Activated CD4-positive, alpha-beta T cell treated with anti-CD3 and anti-CD28 coated beads, Interleukin-2, amount 10 ng/mL, durations not matched to agents 24 days and 14 days (primary cell): ENCODE measurements at regions not wholly inside any gene's neighbourhood (a gene's known extent, or its start where the extent isn't known, plus 50 kb on each side); places are given as distances from the start of the nearest gene placed in this dataset.
"Not testable (repeated sequence)": the region's sequence is repeated elsewhere in the genome, so short reads cannot be mapped to it uniquely, and the experiment has no call there.

Experiments used
- DNase-seq: peaks from one replicate; pipeline ENCODE4 v3.0.0; 2022
- H3K27ac Mint-ChIP-seq: one replicate; pipeline ENCODE4 v1.8.0; 2022; ENCODE audit warnings: mild to moderate bottlenecking, mixed read lengths
- H3K27me3 Mint-ChIP-seq: one replicate; pipeline ENCODE4 v1.8.0; 2022; ENCODE audit warnings: mixed read lengths
- H3K36me3 Mint-ChIP-seq: one replicate; pipeline ENCODE4 v1.8.0; 2022; ENCODE audit warnings: low read depth, mild to moderate bottlenecking, mixed read lengths
- H3K4me1 Mint-ChIP-seq: one replicate; pipeline ENCODE4 v1.8.0; 2021; ENCODE audit warnings: mixed read lengths
- H3K4me3 Mint-ChIP-seq: one replicate; pipeline ENCODE4 v1.8.0; 2022; ENCODE audit warnings: mild to moderate bottlenecking, moderate library complexity, mixed read lengths
- H3K9me3 Mint-ChIP-seq: one replicate; pipeline ENCODE4 v1.8.0; 2021; ENCODE audit warnings: mixed read lengths
- intact Hi-C: fragments of 100-400 bp; cut with micrococcal nuclease; formaldehyde crosslinking; loops from one replicate; pipeline ENCODE4 v1.15.1; 2023

GRCh38 chr7:81887098-81888090 lies 117.5 kb upstream of the HGF start:
- no peaks in the 10 kb centered on the region for H3K36me3 Mint-ChIP-seq
- H3K27me3 Mint-ChIP-seq, result no peaks in the 10 kb centered on the region
- DNase-seq, result no peak
- intact Hi-C loops, result no loop called here
- H3K4me3 Mint-ChIP-seq, result no peak overlapping the region
- no peaks in the 10 kb centered on the region for H3K9me3 Mint-ChIP-seq
- no peak overlapping the region for H3K27ac Mint-ChIP-seq
- peaks cover 5% of the 10 kb centered on the region for H3K4me1 Mint-ChIP-seq

DNA sequence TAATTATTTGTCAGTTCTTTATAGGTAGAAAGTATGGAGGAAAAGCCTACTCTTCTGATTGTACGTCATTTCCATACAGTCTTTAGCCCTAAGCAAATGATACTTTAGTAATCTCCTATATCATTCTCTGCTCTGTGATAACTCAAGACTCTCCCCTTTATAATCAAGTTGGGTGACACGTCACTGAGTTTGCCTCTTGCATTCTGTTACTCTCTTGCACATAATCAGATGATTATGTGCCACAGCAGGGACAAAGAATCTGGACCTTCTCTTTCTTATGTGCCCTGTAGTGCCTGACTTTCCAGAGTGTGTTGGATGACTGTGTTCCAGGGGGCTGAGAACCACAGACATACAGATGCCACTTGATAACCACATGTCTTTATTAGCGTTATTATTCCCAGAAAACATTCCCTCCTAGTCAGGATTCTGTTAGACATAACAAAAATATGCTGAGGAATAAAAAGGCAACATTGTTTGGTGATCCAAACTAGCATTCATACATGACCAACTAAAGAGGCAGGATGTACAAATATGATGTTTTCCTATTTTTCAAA lies 116.4 kb upstream of the HGF start:
- Mint-ChIP-seq H3K36me3 (no peaks in the 10 kb centered on the region), H3K27me3 (no peaks in the 10 kb centered on the region), H3K4me1 (peaks cover 5% of the 10 kb centered on the region), H3K4me3 (no peak overlapping the region), H3K27ac (no peak overlapping the region), H3K9me3 (no peaks in the 10 kb centered on the region)
- intact Hi-C loops, result no loop called here
- no peak for DNase-seq

DNA sequence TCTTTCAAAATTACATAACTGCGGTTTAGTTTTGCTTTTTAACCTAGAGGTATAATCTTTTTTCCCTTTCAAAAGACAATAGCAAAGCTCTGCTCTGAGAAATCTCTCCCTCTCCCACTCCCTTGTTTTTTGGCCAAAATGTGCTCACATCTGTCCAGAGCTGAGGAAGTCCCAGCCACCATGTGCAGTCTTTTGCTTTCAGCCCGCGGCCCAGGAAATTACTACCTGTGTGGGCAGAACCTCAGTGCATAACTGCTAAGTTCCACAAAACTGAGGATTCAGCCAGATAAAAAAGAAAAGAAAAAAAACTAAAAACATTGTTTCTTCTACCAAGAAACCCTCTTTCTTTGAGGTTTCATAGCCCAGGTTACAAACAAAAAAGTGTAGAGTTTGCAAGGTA lies 115.0 kb upstream of the HGF start:
- H3K9me3 Mint-ChIP-seq, result no peaks in the 10 kb centered on the region
- H3K27ac Mint-ChIP-seq, result no peak overlapping the region
- peaks cover 5% of the 10 kb centered on the region for H3K4me1 Mint-ChIP-seq
- no peaks in the 10 kb centered on the region for H3K36me3 Mint-ChIP-seq
- H3K27me3 Mint-ChIP-seq, result no peaks in the 10 kb centered on the region
- intact Hi-C loops, result no loop called here
- H3K4me3 Mint-ChIP-seq, result no peak overlapping the region
- no peak for DNase-seq

DNA sequence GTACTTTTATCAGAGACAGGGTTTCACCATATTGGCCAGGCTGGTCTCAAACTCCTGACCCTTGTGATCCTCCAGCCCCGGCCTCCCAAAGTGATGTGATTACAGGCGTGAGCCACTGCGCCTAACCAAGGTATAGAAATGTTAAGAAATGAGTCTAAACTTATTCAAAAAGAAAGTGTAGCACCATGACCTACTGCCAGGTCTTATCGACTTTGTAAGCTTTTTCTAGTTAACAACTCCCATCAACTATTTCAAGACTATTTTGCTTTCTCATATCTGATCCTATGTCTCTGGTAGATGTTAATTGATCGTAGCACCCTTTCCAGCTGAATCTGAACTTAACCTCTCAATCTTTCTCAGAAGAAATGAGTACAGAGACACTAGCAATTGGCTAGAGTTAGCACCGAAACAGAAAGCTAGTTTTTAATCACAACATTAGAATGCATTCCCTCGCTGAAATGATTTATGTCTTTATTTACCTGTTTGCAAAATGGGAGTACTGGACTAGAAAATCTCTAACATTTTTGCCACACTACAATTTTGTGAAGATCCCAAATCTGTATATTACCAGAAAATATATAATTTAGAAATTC lies 114.0 kb upstream of the HGF start:
- H3K4me1 Mint-ChIP-seq, result peaks cover 5% of the 10 kb centered on the region
- no peak overlapping the region for H3K27ac Mint-ChIP-seq
- no peaks in the 10 kb centered on the region for H3K36me3 Mint-ChIP-seq
- H3K4me3 Mint-ChIP-seq, result no peak overlapping the region
- H3K9me3 Mint-ChIP-seq, result no peaks in the 10 kb centered on the region
- intact Hi-C loops, result no loop called here
- no peaks in the 10 kb centered on the region for H3K27me3 Mint-ChIP-seq
- DNase-seq, result no peak

DNA sequence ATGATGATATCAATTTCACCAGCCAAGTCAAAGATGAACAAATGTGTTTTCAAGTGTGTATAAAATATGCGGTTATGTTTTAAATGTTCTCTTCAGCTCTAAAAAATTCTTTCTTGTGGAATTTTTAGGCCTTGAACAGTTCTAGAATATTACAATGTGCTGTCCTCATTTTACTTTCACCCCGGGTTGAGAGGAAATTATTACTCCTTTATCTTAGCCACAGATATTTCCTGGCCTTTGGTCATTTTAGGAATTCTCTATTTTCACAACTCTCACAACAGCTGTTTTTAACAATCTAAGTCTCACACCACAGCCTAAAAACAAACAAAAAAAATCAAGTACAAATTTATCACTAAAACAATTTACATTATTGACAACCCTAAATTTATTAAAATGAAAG lies 112.2 kb upstream of the HGF start:
- Mint-ChIP-seq H3K27ac (no peak overlapping the region), H3K36me3 (no peaks in the 10 kb centered on the region), H3K4me1 (peaks cover 1% of the 10 kb centered on the region), H3K9me3 (no peaks in the 10 kb centered on the region), H3K4me3 (no peak overlapping the region), H3K27me3 (no peaks in the 10 kb centered on the region)
- intact Hi-C loops, result no loop called here
- no peak for DNase-seq

- no peaks in the 10 kb centered on the region for H3K27me3 Mint-ChIP-seq
Observed at GRCh38 chr7:81877890-81878289, 108.0 kb upstream of the HGF start.

GRCh38 chr7:81873559-81873958 lies 103.7 kb upstream of the HGF start:
- intact Hi-C loops, result no loop called here
- no peak for DNase-seq
- H3K9me3 Mint-ChIP-seq, result no peaks in the 10 kb centered on the region
- H3K27me3 Mint-ChIP-seq, result no peaks in the 10 kb centered on the region
- no peaks in the 10 kb centered on the region for H3K4me1 Mint-ChIP-seq
- H3K27ac Mint-ChIP-seq, result no peak overlapping the region
- no peaks in the 10 kb centered on the region for H3K36me3 Mint-ChIP-seq
- H3K4me3 Mint-ChIP-seq, result no peak overlapping the region

More at GRCh38 chr7:81877890-81878289, 108.0 kb upstream of the HGF start:
- no peak overlapping the region for H3K4me3 Mint-ChIP-seq
- no peaks in the 10 kb centered on the region for H3K4me1 Mint-ChIP-seq
- intact Hi-C loops, result no loop called here
- no peaks in the 10 kb centered on the region for H3K36me3 Mint-ChIP-seq
- H3K27ac Mint-ChIP-seq, result no peak overlapping the region
- no peaks in the 10 kb centered on the region for H3K9me3 Mint-ChIP-seq
- DNase-seq, result no peak

GRCh38 chr7:81871606-81872265 lies 101.9 kb upstream of the HGF start:
- H3K4me3 Mint-ChIP-seq, result no peak overlapping the region

DNA sequence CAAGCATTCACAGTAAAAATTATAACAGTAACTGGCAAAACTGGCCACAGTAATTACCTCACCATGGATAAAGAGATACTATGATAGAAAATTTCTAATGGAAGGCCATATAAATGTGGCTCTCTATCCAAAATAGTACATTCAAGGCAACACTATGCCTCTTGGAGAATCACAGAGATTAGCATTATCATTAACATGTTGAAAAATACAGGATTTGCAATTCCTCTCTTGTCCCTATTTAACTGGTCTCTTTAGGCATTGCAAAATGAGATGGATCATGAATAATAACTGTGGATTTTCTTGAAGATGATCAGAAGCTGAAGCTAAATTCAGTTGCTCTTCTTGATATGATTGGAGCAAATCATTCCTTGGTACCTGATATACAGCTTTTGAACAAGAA lies 100.8 kb upstream of the HGF start:
- no peaks in the 10 kb centered on the region for H3K27me3 Mint-ChIP-seq
- no peaks in the 10 kb centered on the region for H3K9me3 Mint-ChIP-seq
- H3K4me3 Mint-ChIP-seq, result no peak overlapping the region
- intact Hi-C loops, result no loop called here
- H3K36me3 Mint-ChIP-seq, result no peaks in the 10 kb centered on the region
- no peak for DNase-seq
- no peak overlapping the region for H3K27ac Mint-ChIP-seq
- no peaks in the 10 kb centered on the region for H3K4me1 Mint-ChIP-seq

More at GRCh38 chr7:81871606-81872265, 101.9 kb upstream of the HGF start:
- intact Hi-C loops, result no loop called here
- Mint-ChIP-seq H3K9me3 (no peaks in the 10 kb centered on the region), H3K36me3 (no peaks in the 10 kb centered on the region), H3K4me1 (no peaks in the 10 kb centered on the region), H3K27me3 (no peaks in the 10 kb centered on the region), H3K27ac (no peak overlapping the region)
- DNase-seq, result no peak

- H3K36me3 Mint-ChIP-seq, result no peaks in the 10 kb centered on the region
- no peak overlapping the region for H3K27ac Mint-ChIP-seq
- H3K4me3 Mint-ChIP-seq, result no peak overlapping the region
- H3K9me3 Mint-ChIP-seq, result no peaks in the 10 kb centered on the region
- DNase-seq, result no peak
- H3K4me1 Mint-ChIP-seq, result no peaks in the 10 kb centered on the region
- no peaks in the 10 kb centered on the region for H3K27me3 Mint-ChIP-seq
- intact Hi-C loops, result no loop called here
Observed at GRCh38 chr7:81869670-81870069, 99.8 kb upstream of the HGF start.

DNA sequence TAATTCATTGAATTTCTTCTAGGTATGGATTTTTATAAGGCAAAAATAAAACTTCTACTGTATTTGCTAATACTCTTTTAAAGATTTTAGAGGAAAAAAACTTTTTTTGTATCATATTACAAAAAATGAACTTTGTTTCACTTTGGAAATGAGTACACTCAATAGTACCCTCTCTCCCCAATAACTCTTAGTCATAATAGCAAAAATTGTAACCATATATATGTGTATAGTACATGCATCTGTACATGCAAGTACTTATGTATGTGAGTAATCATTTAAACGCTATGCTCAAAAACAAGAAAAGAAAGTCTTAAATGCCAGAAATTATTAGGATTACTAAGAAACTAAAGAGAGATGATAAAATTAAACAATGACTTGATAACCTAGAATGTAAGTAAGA lies 95.9 kb upstream of the HGF start:
- no peaks in the 10 kb centered on the region for H3K9me3 Mint-ChIP-seq

DNA sequence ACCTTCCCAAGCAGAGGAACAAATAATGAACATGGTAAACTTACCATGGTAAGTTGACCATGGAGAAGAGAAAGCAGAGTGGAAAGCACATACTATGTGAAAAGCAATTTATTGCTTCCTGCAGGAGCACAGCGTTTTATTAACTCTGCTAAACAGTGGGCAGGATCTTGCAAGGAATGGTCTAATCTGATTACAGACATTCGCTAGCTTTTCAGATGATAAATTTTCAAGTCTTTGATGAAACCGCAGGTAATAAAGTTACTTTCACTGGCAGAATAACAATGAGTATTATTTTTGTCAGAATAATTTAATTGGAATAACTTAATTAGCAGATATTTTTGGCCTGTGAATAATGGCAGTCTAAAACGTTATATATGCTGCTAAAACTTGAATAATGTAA lies 89.6 kb upstream of the HGF start:
- H3K36me3 Mint-ChIP-seq, result no peaks in the 10 kb centered on the region
- DNase-seq, result no peak
- intact Hi-C loops, result no loop called here
- no peak overlapping the region for H3K27ac Mint-ChIP-seq
- H3K4me1 Mint-ChIP-seq, result no peaks in the 10 kb centered on the region
- H3K4me3 Mint-ChIP-seq, result no peak overlapping the region
- H3K27me3 Mint-ChIP-seq, result no peaks in the 10 kb centered on the region
- H3K9me3 Mint-ChIP-seq, result no peaks in the 10 kb centered on the region

More for the DNA sequence above, 95.9 kb upstream of the HGF start:
- no peak for DNase-seq
- Mint-ChIP-seq H3K36me3 (no peaks in the 10 kb centered on the region), H3K27me3 (no peaks in the 10 kb centered on the region), H3K4me3 (no peak overlapping the region), H3K4me1 (no peaks in the 10 kb centered on the region), H3K27ac (no peak overlapping the region)
- intact Hi-C loops, result no loop called here

DNA sequence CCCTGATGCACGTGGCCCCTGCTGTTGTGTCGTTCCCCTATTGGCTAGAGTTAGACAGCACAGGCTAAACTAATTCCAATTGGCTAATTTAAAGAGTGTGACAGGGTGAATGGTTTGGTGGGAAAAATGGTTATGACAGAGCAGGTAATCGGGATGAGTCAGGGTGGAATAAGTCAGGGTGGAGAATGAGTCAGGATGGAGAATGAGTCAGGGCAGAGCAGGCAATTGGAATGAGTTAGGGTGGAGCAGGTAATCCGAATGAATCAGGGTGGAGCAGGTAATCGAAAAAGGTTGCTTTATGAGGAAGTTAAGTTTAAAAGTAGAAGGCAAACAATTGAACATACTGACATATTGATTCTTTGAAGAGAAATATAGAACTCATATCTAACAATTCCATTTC lies 89.0 kb upstream of the HGF start:
- H3K9me3 Mint-ChIP-seq, DNase-seq, H3K27me3 Mint-ChIP-seq, H3K27ac Mint-ChIP-seq, H3K4me3 Mint-ChIP-seq, H3K4me1 Mint-ChIP-seq, intact Hi-C loops, H3K36me3 Mint-ChIP-seq: not testable (repeated sequence)

DNA sequence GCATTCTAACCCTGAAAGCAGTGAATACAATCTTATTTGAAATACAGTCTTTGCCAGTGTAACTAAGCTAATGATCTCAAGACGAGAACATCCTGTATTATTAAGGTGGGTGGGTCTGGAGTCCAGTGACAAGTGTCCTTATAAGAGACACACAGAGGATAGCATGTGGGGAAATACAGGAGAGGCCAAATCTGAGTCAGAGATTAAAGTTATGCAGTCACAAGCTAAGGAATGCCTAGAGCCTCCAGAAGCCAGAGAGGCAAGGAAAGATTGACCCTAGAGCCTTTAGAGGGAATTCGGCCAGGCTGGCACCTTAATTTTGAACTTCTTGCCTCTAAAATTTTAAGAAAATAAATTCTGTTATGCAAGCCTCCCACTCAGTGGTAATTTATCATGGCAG lies 87.5 kb upstream of the HGF start:
- Mint-ChIP-seq H3K9me3 (no peaks in the 10 kb centered on the region), H3K4me3 (no peak overlapping the region), H3K27ac (no peak overlapping the region), H3K36me3 (no peaks in the 10 kb centered on the region), H3K4me1 (no peaks in the 10 kb centered on the region), H3K27me3 (no peaks in the 10 kb centered on the region)
- no peak for DNase-seq
- intact Hi-C loops, result no loop called here
